GM23338 (cell line): ENCODE measurements at regions not wholly inside any gene's neighbourhood (a gene's known extent, or its start where the extent isn't known, plus 50 kb on each side); places are given as distances from the start of the nearest gene placed in this dataset.

Source experiments
- ATAC-seq: fragments of 200-7000 bp; cut with Tn5 transposase; 3 replicates; pipeline ENCODE4 v1.9.1; 2020
- DNase-seq: peaks from one replicate; pipeline ENCODE4 v3.0.0-alpha.2; 2015; ENCODE audit warnings: low spot score
- H2AFZ ChIP-seq: fragments of 200-600 bp; sonication (generic); 2 replicates; pipeline ENCODE4 v1.8.0; 2016; ENCODE audit warnings: antibody characterized with exemption, mild to moderate bottlenecking, moderate library complexity
- H3F3A ChIP-seq: fragments of 200-600 bp; sonication (generic); replicated peaks from 2 replicates; pipeline ENCODE4 v1.8.0; 2017; ENCODE audit warnings: antibody characterized with exemption, mixed run types, low read depth
- H3K27ac ChIP-seq: fragments of 200-600 bp; sonication (generic); 2 replicates; pipeline ENCODE4 v1.6.1; 2016; ENCODE audit warnings: low read depth
- H3K27me3 ChIP-seq: fragments of 200-600 bp; sonication (generic); 2 replicates; pipeline ENCODE4 v1.8.0; 2016; ENCODE audit warnings: mild to moderate bottlenecking, mixed run types, moderate library complexity; ENCODE audit not compliant: insufficient read depth
- H3K36me3 ChIP-seq: fragments of 200-600 bp; sonication (generic); 2 replicates; pipeline ENCODE4 v1.8.0; 2016; ENCODE audit warnings: mild to moderate bottlenecking; ENCODE audit not compliant: insufficient read depth
- H3K4me1 ChIP-seq: fragments of 200-600 bp; sonication (generic); 2 replicates; pipeline ENCODE4 v1.8.0; 2016; ENCODE audit warnings: mild to moderate bottlenecking, moderate library complexity; ENCODE audit not compliant: insufficient read depth
- H3K4me2 ChIP-seq: fragments of 200-600 bp; sonication (generic); 2 replicates; pipeline ENCODE4 v1.7.1; 2017; ENCODE audit warnings: mixed run types
- H3K4me3 ChIP-seq: fragments of 200-600 bp; sonication (generic); 2 replicates; pipeline ENCODE4 v1.6.1; 2016; ENCODE audit warnings: mixed run types
- H3K79me2 ChIP-seq: fragments of 200-600 bp; sonication (generic); replicated peaks from 2 replicates; pipeline ENCODE4 v1.8.0; 2017; ENCODE audit warnings: mild to moderate bottlenecking; ENCODE audit not compliant: insufficient read depth
- H3K9me2 ChIP-seq: fragments of 200-600 bp; sonication (generic); 2 replicates; pipeline ENCODE4 v1.8.0; 2017; ENCODE audit not compliant: insufficient read depth
- H4K20me1 ChIP-seq: fragments of 200-600 bp; sonication (generic); replicated peaks from 2 replicates; pipeline ENCODE4 v1.8.0; 2017; ENCODE audit warnings: mild to moderate bottlenecking; ENCODE audit not compliant: insufficient read depth
- H3K27ac Mint-ChIP-seq: 2 replicates; pipeline ENCODE4 v1.8.0; 2020; ENCODE audit warnings: inconsistent platforms, mild to moderate bottlenecking, moderate library complexity, mixed read lengths
- H3K27me3 Mint-ChIP-seq: 3 replicates; pipeline ENCODE4 v1.8.0; 2022; ENCODE audit warnings: low read depth, mild to moderate bottlenecking, moderate library complexity, mixed read lengths, inconsistent platforms; ENCODE audit not compliant: insufficient read depth, poor library complexity
- H3K36me3 Mint-ChIP-seq: 3 replicates; pipeline ENCODE4 v1.8.0; 2021; ENCODE audit warnings: low read depth, mild to moderate bottlenecking, inconsistent platforms, moderate library complexity, mixed read lengths
- H3K4me1 Mint-ChIP-seq: 3 replicates; pipeline ENCODE4 v1.8.0; 2020; ENCODE audit warnings: mild to moderate bottlenecking, inconsistent platforms, mixed read lengths
- H3K4me3 Mint-ChIP-seq: 3 replicates; pipeline ENCODE4 v1.8.0; 2021; ENCODE audit warnings: moderate library complexity, mild to moderate bottlenecking, inconsistent platforms, mixed read lengths
- H3K9me3 Mint-ChIP-seq: 3 replicates; pipeline ENCODE4 v1.8.0; 2020; ENCODE audit warnings: moderate library complexity, mild to moderate bottlenecking, inconsistent platforms, mixed read lengths
- CREB1 ChIP-seq: fragments of 250-450 bp; sonication (Bioruptor Pico); IDR thresholded peaks from 2 replicates; pipeline ENCODE4 v1.5.0; 2020; ENCODE audit warnings: low read depth, mild to moderate bottlenecking, moderate library complexity
- CTCF ChIP-seq, 2 experiments: fragments of 200-600 bp in 1 of 2; sonication (generic) in 1 of 2; conservative IDR thresholded peaks; 2 replicates each; pipeline versions ENCODE4 v1.5.1 to v1.6.1; 2016 to 2017; ENCODE audit warnings: antibody characterized with exemption in 2 of 2, low read depth in 2 of 2, mild to moderate bottlenecking in 2 of 2, moderate library complexity in 1 of 2
- ETS1 ChIP-seq: IDR thresholded peaks from 2 replicates; pipeline ENCODE4 v1.6.1; 2016; ENCODE audit warnings: antibody characterized with exemption
- EZH2 ChIP-seq: fragments of 200-600 bp; sonication (generic); IDR thresholded peaks from one replicate; pipeline ENCODE4 v1.8.0; 2017; ENCODE audit warnings: antibody characterized with exemption, mild to moderate bottlenecking, low read depth; ENCODE audit not compliant: unreplicated experiment
- EZH2phosphoT487 ChIP-seq: fragments of 200-600 bp; sonication (generic); IDR thresholded peaks from one replicate; pipeline ENCODE4 v1.8.1; 2018; ENCODE audit warnings: antibody characterized with exemption; ENCODE audit not compliant: unreplicated experiment
- JUNB ChIP-seq: IDR thresholded peaks from one replicate; pipeline ENCODE4 v1.6.1; 2016; ENCODE audit warnings: antibody characterized with exemption; ENCODE audit not compliant: unreplicated experiment
- NANOG ChIP-seq: IDR thresholded peaks from 2 replicates; pipeline ENCODE4 v1.6.1; 2016; ENCODE audit warnings: antibody characterized with exemption, borderline replicate concordance
- POLR2AphosphoS5 ChIP-seq: IDR thresholded peaks from 2 replicates; pipeline ENCODE4 v1.6.1; 2016; ENCODE audit warnings: antibody characterized with exemption, low read depth
- REST ChIP-seq: IDR thresholded peaks from one replicate; pipeline ENCODE4 v1.6.1; 2018; ENCODE audit warnings: antibody characterized with exemption; ENCODE audit not compliant: unreplicated experiment
- STAT1 ChIP-seq: IDR thresholded peaks from one replicate; pipeline ENCODE4 v1.6.1; 2016; ENCODE audit warnings: antibody characterized with exemption; ENCODE audit not compliant: unreplicated experiment
- ZNF114 ChIP-seq: fragments of 250-450 bp; sonication (Bioruptor Pico); IDR thresholded peaks from 2 replicates; pipeline ENCODE4 v1.5.0; 2020; ENCODE audit warnings: mild to moderate bottlenecking, moderate library complexity
- ZNF331 ChIP-seq: fragments of 250-450 bp; sonication (Bioruptor Pico); IDR thresholded peaks from 2 replicates; pipeline ENCODE4 v1.5.0; 2020; ENCODE audit warnings: low read depth, mild to moderate bottlenecking, moderate library complexity
- TF ChIP-seq, protein P1 (sequence below): fragments of 250-450 bp; sonication (Bioruptor Pico); IDR thresholded peaks from 2 replicates; pipeline ENCODE4 v1.5.0; 2020; ENCODE audit warnings: mild to moderate bottlenecking, moderate library complexity

DNA sequence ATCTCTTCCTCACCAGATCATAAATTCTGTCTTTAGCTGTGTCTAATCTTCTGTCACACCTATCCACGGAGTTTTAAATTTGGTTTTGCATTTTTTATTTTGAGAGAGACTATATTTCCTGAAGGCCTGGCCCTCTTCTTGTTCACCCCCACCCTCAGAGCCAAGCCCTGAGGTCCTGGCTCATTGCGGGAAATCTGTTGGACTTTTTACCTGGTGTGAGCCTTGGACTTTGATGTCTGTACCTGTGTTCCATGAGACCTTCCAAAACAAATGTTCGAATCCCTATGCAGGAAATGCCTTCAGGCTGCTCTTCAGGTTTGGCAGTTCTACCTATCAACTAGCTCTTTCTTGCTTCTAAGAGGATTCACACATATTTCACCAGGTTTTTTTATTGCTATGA is 175.2 kb upstream of the GRB10 start:
- H3K4me1 Mint-ChIP-seq = peaks cover 25% of the 10 kb centered on the region
- TF ChIP-seq JUNB = no peak
- TF ChIP-seq REST = no peak
- TF ChIP-seq POLR2AphosphoS5 = no peak
- TF ChIP-seq CTCF (conservative IDR thresholded peaks at IDR 0.05; ENCODE audit: low read depth in 2 of 2) = no peak
- no peak for TF ChIP-seq ZNF331 (CRISPR knock-in tag)
- no peak for TF ChIP-seq STAT1
- TF ChIP-seq ETS1 = no peak
- no peak for TF ChIP-seq EZH2phosphoT487
- TF ChIP-seq NANOG = no peak
- TF ChIP-seq ZNF114 = no peak
- no peak for TF ChIP-seq EZH2
- TF ChIP-seq, protein P1, sequence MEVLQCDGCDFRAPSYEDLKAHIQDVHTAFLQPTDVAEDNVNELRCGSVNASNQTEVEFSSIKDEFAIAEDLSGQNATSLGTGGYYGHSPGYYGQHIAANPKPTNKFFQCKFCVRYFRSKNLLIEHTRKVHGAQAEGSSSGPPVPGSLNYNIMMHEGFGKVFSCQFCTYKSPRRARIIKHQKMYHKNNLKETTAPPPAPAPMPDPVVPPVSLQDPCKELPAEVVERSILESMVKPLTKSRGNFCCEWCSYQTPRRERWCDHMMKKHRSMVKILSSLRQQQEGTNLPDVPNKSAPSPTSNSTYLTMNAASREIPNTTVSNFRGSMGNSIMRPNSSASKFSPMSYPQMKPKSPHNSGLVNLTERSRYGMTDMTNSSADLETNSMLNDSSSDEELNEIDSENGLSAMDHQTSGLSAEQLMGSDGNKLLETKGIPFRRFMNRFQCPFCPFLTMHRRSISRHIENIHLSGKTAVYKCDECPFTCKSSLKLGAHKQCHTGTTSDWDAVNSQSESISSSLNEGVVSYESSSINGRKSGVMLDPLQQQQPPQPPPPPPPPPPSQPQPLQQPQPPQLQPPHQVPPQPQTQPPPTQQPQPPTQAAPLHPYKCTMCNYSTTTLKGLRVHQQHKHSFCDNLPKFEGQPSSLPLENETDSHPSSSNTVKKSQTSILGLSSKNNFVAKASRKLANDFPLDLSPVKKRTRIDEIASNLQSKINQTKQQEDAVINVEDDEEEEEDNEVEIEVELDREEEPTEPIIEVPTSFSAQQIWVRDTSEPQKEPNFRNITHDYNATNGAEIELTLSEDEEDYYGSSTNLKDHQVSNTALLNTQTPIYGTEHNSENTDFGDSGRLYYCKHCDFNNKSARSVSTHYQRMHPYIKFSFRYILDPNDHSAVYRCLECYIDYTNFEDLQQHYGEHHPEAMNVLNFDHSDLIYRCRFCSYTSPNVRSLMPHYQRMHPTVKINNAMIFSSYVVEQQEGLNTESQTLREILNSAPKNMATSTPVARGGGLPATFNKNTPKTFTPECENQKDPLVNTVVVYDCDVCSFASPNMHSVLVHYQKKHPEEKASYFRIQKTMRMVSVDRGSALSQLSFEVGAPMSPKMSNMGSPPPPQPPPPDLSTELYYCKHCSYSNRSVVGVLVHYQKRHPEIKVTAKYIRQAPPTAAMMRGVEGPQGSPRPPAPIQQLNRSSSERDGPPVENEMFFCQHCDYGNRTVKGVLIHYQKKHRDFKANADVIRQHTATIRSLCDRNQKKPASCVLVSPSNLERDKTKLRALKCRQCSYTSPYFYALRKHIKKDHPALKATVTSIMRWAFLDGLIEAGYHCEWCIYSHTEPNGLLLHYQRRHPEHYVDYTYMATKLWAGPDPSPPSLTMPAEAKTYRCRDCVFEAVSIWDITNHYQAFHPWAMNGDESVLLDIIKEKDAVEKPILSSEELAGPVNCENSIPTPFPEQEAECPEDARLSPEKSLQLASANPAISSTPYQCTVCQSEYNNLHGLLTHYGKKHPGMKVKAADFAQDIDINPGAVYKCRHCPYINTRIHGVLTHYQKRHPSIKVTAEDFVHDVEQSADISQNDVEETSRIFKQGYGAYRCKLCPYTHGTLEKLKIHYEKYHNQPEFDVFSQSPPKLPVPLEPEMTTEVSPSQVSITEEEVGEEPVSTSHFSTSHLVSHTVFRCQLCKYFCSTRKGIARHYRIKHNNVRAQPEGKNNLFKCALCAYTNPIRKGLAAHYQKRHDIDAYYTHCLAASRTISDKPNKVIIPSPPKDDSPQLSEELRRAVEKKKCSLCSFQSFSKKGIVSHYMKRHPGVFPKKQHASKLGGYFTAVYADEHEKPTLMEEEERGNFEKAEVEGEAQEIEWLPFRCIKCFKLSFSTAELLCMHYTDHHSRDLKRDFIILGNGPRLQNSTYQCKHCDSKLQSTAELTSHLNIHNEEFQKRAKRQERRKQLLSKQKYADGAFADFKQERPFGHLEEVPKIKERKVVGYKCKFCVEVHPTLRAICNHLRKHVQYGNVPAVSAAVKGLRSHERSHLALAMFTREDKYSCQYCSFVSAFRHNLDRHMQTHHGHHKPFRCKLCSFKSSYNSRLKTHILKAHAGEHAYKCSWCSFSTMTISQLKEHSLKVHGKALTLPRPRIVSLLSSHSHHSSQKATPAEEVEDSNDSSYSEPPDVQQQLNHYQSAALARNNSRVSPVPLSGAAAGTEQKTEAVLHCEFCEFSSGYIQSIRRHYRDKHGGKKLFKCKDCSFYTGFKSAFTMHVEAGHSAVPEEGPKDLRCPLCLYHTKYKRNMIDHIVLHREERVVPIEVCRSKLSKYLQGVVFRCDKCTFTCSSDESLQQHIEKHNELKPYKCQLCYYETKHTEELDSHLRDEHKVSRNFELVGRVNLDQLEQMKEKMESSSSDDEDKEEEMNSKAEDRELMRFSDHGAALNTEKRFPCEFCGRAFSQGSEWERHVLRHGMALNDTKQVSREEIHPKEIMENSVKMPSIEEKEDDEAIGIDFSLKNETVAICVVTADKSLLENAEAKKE (CRISPR knock-in tag) = no peak
- no peak for TF ChIP-seq CREB1

More for the DNA sequence above, 175.2 kb upstream of the GRB10 start:
- peaks cover 11% of the 10 kb centered on the region for H3K4me1 ChIP-seq
- peak overlapping the region; percentile 45; the same call in 1 of the 2 replicates for H3K4me2 ChIP-seq
- no peak for ATAC-seq
- H2AFZ ChIP-seq = no peak overlapping the region
- H3K27me3 Mint-ChIP-seq = peaks cover 89% of the 10 kb centered on the region
- no peak overlapping the region for H3K27ac Mint-ChIP-seq
- no peaks in the 10 kb centered on the region for H3F3A ChIP-seq
- H4K20me1 ChIP-seq = peaks cover 4% of the 10 kb centered on the region; the same call in 1 of the 2 replicates
- no peak overlapping the region for H3K4me3 Mint-ChIP-seq
- peaks cover 15% of the 10 kb centered on the region for H3K9me2 ChIP-seq
- peaks cover 38% of the 10 kb centered on the region for H3K9me3 Mint-ChIP-seq
- H3K36me3 ChIP-seq = no peaks in the 10 kb centered on the region
- no peak for DNase-seq
- H3K4me3 ChIP-seq = no peak overlapping the region
- H3K27me3 ChIP-seq = peaks cover 76% of the 10 kb centered on the region
- H3K27ac ChIP-seq = no peak overlapping the region
- peaks cover 26% of the 10 kb centered on the region for H3K36me3 Mint-ChIP-seq
- H3K79me2 ChIP-seq = no peaks in the 10 kb centered on the region
